Pancreas (tissue), 10 donors: ENCODE measurements at regions not wholly inside any gene's neighbourhood (a gene's known extent, or its start where the extent isn't known, plus 50 kb on each side); places are given as distances from the start of the nearest gene placed in this dataset.

ENCODE experiments used
- ATAC-seq, 4 donors: fragments of 200-7000 bp; cut with Tn5 transposase; one replicate each; pipeline versions ENCODE4 v1.8.0 to v1.9.1; 2020; ENCODE audit warnings: mild to moderate bottlenecking in 4 of 4, moderate library complexity in 4 of 4
- DNase-seq, 6 donors: peaks; one replicate each; pipeline ENCODE4 v3.0.0-alpha.2; 2020
- FAIRE-seq: peaks from 2 replicates; lab custom pipeline; 2012; peaks lifted over from hg19 to GRCh38; lab: Jason Lieb, UNC
- H3K27ac ChIP-seq, 4 donors: fragments of 200-600 bp; sonication (generic); 1 replicate in 3 of 4; 2 replicates in 1 of 4; pipeline versions ENCODE4 v1.5.0 to v1.8.0; 2020
- H3K27me3 ChIP-seq, 4 donors: fragments of 200-600 bp; one replicate each; pipeline ENCODE4 v1.8.0; 2021
- H3K36me3 ChIP-seq, 3 donors: fragments of 200-600 bp; sonication (generic) in 1 of 3; one replicate each; pipeline versions ENCODE4 v1.5.0 to v1.8.0; 2020 to 2021
- H3K4me1 ChIP-seq, 3 donors: fragments of 200-600 bp; one replicate each; pipeline ENCODE4 v1.8.0; 2021
- H3K4me3 ChIP-seq, 4 donors: fragments of 200-600 bp; sonication (generic) in 2 of 4; one replicate each; pipeline versions ENCODE4 v1.5.0 to v1.8.0; 2020 to 2021
- H3K9me3 ChIP-seq, 4 donors: fragments of 200-600 bp; one replicate each; pipeline ENCODE4 v1.8.0; 2021
- CTCF ChIP-seq, 4 donors: fragments of 200-600 bp; sonication (generic) in 3 of 4; IDR thresholded peaks; one replicate each; pipeline versions ENCODE4 v1.5.0 to v1.8.0; 2021; ENCODE audit warnings: antibody characterized with exemption in 4 of 4
- WGBS, 2 donors: extraction: QIAGEN DNeasy Blood & Tissue Kit; methylation state at CpG; one replicate each; pipeline ENCODE4 v1.1.7; 2013; 5-methylcytosine and 5-hydroxymethylcytosine counted together
- intact Hi-C, 3 donors: fragments of 100-400 bp; cut with DNase I; formaldehyde crosslinking; loops; one replicate each; pipeline versions ENCODE4 v1.11.1 to v1.14.2; 2022
- donor health status: healthy with polysubstance abuse.
- donor health status: DM: no; HTN: no; CAD: no; lungs with moderate emphysema.
- donor health status: DM: no; HTN: no; CAD: no.
- donor health status: control.
- donor health status: control.
- donor health status: Bipolar disorder and iron deficiency.
- donor health status: DM: yes; HTN: yes; CAD: no.
- donor health status: DM: no; HTN: no; CAD: no.
- donor health status: DM: no; HTN: no; CAD: no.
- donor health status: DM: yes; HTN: yes; CAD: no.

- Histone ChIP-seq H3K9me3 (no peaks in the 10 kb centered on the region), H3K4me3 (no peak overlapping the region), H3K4me1 (no peaks in the 10 kb centered on the region), H3K27ac (no peak overlapping the region), H3K27me3 (no peaks in the 10 kb centered on the region), H3K36me3 (no peaks in the 10 kb centered on the region)
- TF ChIP-seq CTCF (IDR thresholded peaks at IDR 0.05), result no peak
- no peak for ATAC-seq
- WGBS, 2 donors, result 15 to 30% methylated on average over 1 of the region's 1 CpG
- DNase-seq, result no peak
- FAIRE-seq, result no peak
- intact Hi-C loops, result no loop called here
Measured at GRCh38 chr4:65960751-65961150, 290.5 kb upstream of the EPHA5 start.

- Histone ChIP-seq H3K36me3 (no peaks in the 10 kb centered on the region), H3K4me3 (no peak overlapping the region), H3K4me1 (no peaks in the 10 kb centered on the region), H3K9me3 (no peaks in the 10 kb centered on the region), H3K27ac (no peak overlapping the region), H3K27me3 (no peaks in the 10 kb centered on the region)
- TF ChIP-seq CTCF (IDR thresholded peaks at IDR 0.05), result no peak
- ATAC-seq (no peak), FAIRE-seq (no peak), DNase-seq (no peak)
- intact Hi-C loops, result no loop called here
- WGBS, 2 donors, result 91 to 98% methylated on average over 1 of the region's 1 CpG
Measured at GRCh38 chr4:65954416-65954815, 284.1 kb upstream of the EPHA5 start.

- ATAC-seq, result no peak
- Histone ChIP-seq H3K27me3 (no peaks in the 10 kb centered on the region), H3K27ac (no peak overlapping the region), H3K36me3 (no peaks in the 10 kb centered on the region), H3K9me3 (no peaks in the 10 kb centered on the region), H3K4me1 (no peaks in the 10 kb centered on the region), H3K4me3 (no peak overlapping the region)
- DNase-seq, result no peak
- TF ChIP-seq CTCF (IDR thresholded peaks at IDR 0.05), result no peak
- intact Hi-C loops, result no loop called here
- 76 to 89% methylated on average over 1 of the region's 1 CpG for WGBS, 2 donors
- FAIRE-seq, result no peak
Measured at GRCh38 chr4:65951177-65951576, 280.9 kb upstream of the EPHA5 start.

GRCh38 chr4:65943076-65943475 lies 272.8 kb upstream of the EPHA5 start:
- Histone ChIP-seq H3K9me3 (no peaks in the 10 kb centered on the region), H3K27ac (no peak overlapping the region), H3K4me3 (no peak overlapping the region), H3K27me3 (no peaks in the 10 kb centered on the region), H3K36me3 (no peaks in the 10 kb centered on the region), H3K4me1 (no peaks in the 10 kb centered on the region)
- ATAC-seq (no peak), DNase-seq (no peak), FAIRE-seq (no peak)
- intact Hi-C loops, result no loop called here
- no peak for TF ChIP-seq CTCF (IDR thresholded peaks at IDR 0.05)
- WGBS, 2 donors, result 35 to 54% methylated on average over 2 of the region's 2 CpGs

GRCh38 chr4:65924843-65925242 lies 254.6 kb upstream of the EPHA5 start:
- WGBS, 2 donors, result 46 to 56% methylated on average over 4 of the region's 4 CpGs
- ATAC-seq (no peak), FAIRE-seq (no peak), DNase-seq (no peak)
- intact Hi-C loops, result no loop called here
- TF ChIP-seq CTCF (IDR thresholded peaks at IDR 0.05), result no peak
- no peak overlapping the region for H3K4me3 ChIP-seq
- H3K27me3 ChIP-seq, result no peaks in the 10 kb centered on the region
- H3K9me3 ChIP-seq, result no peaks in the 10 kb centered on the region
- no peak overlapping the region for H3K27ac ChIP-seq
- no peaks in the 10 kb centered on the region for H3K4me1 ChIP-seq
- H3K36me3 ChIP-seq, result no peaks in the 10 kb centered on the region
